ENCODE measurements at regions not wholly inside any gene's neighbourhood (a gene's known extent, or its start where the extent isn't known, plus 50 kb on each side); places are given as distances from the start of the nearest gene placed in this dataset.

DNA sequence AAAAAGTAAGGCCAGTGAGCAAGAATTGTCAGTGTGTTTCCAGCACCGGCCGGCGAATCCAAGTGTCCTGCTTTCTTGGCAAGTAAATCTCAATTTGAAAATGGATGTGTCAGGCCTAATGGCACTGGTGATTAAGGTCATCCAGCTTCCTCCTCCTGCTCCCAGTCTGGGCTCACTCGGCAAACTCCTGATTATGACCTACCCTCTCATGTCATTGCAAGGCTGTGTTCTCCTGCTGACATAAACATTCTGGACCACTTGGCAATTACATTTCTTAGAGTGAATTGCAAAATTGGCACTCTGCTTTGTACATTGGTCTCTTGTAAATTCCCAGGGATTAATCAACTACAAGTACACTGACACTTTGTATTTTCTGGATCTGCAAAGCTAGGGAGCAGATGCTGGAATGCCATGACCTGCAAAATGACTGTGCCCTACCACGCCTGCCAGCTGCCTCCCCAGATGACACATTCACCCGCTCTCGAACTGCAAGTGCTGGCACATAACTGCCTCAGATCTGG is 473.8 kb downstream of the KIF20B start:
- no peak for DNase-seq (ENCODE audit: low spot score in 2 of 2)
- H3K9me3 ChIP-seq: no peaks in the 10 kb centered on the region
- no peaks in the 10 kb centered on the region for H3K27me3 ChIP-seq
- no peak overlapping the region for H3K4me3 ChIP-seq
- TF ChIP-seq, protein P1, sequence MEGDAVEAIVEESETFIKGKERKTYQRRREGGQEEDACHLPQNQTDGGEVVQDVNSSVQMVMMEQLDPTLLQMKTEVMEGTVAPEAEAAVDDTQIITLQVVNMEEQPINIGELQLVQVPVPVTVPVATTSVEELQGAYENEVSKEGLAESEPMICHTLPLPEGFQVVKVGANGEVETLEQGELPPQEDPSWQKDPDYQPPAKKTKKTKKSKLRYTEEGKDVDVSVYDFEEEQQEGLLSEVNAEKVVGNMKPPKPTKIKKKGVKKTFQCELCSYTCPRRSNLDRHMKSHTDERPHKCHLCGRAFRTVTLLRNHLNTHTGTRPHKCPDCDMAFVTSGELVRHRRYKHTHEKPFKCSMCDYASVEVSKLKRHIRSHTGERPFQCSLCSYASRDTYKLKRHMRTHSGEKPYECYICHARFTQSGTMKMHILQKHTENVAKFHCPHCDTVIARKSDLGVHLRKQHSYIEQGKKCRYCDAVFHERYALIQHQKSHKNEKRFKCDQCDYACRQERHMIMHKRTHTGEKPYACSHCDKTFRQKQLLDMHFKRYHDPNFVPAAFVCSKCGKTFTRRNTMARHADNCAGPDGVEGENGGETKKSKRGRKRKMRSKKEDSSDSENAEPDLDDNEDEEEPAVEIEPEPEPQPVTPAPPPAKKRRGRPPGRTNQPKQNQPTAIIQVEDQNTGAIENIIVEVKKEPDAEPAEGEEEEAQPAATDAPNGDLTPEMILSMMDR (IDR thresholded peaks at IDR 0.05): no peak
- intact Hi-C loops (cut with DNase I): no loop called here
- H3K36me3 ChIP-seq: no peaks in the 10 kb centered on the region
- H3K27ac ChIP-seq: no peak overlapping the region
- no peaks in the 10 kb centered on the region for H3K4me1 ChIP-seq

DNA sequence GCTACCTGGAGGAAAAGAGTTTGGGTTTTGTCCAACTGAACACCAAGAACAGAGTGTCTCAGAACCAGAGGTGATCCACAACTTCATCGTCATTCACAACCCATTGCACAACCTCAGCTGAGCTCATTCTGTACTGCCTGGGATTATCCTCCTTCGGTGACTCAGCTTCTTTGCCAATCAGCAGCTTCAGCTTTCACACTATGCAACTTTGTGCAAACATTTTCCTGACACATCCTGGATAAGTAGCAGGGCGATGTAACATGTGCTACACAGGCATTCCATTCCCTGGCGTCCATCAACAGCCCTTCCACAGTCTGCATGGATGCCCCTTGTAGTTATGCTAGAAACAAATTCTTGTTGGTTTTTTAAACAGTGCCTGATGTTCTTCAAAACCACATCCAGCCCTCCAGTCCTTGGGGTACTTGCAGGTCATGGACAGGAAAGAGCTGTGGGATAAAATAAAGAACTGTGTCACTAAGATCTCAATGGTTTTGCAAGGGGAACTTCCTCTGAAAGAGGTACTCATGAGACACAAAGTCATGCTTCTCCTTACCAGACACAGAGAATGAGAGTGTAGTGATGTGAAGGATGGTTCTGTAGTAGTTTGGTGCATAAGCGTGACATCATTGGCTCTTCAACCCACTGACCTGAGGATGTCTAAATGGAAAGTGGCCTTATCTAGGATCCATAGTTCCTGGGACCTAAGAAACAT is 478.5 kb downstream of the KIF20B start:
- no peak overlapping the region for H3K27ac ChIP-seq
- no peak for DNase-seq (ENCODE audit: low spot score in 2 of 2)
- TF ChIP-seq, protein P1 (IDR thresholded peaks at IDR 0.05): no peak
- intact Hi-C loops (cut with DNase I): no loop called here
- no peak overlapping the region for H3K4me3 ChIP-seq
- H3K9me3 ChIP-seq: no peaks in the 10 kb centered on the region
- no peaks in the 10 kb centered on the region for H3K4me1 ChIP-seq
- no peaks in the 10 kb centered on the region for H3K36me3 ChIP-seq
- no peaks in the 10 kb centered on the region for H3K27me3 ChIP-seq

DNA sequence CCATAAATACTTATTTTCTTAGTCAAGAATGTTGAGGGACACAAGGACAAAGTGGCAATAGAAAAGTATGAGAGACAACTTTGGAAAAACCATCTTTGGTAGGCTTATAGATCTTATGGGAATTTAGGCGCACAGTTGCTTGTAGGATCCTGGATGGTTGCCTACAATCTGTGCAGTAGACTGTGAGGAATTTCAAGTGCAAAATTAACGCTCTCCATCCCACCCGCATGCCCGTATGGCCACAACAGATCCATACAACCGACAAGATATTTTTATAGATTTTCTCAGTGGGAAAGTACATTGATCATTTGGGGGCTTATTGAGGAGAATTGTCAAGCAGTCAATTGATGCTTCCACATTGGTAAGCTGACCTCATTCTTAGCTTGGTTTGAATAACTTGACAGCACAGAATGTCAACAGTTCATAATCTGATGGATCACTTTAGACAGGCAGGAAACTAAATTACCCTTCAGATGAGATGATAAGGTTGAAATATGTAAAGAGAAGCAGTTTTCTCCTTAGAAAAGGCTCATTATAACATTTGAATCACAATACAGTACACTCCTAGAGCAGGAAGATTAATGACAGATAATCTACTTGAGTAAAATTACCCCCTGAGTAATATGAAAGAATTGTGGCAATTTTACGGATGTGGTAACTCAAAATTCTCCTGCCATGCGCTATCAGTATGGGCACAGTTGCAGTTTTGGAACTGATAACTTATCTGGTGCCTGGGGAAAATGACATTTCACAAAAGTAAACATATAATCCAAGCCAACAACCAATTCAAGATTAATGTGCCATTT is 479.7 kb downstream of the KIF20B start:
- H3K4me3 ChIP-seq: no peak overlapping the region
- H3K27ac ChIP-seq: no peak overlapping the region
- H3K4me1 ChIP-seq: no peaks in the 10 kb centered on the region

DNA sequence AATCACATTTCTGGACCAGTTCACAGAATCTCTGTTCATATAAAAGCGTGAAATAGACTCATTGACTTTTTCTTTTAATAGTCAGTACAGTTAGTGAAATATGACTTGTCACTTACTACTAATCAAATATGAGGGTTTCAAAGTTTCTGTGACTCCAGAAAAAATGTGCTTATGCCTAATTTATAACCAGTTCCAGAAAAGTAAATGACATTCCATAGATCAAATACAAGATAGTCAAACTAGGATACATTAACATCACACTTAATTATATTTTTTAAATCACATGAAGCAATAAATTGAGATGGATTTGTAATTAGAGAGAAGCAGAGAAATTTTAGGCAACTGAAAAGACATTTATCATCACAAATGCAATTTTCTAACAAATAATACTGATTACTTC is 491.4 kb downstream of the KIF20B start:
- Histone ChIP-seq H3K27ac (no peak overlapping the region), H3K9me3 (no peaks in the 10 kb centered on the region), H3K36me3 (no peaks in the 10 kb centered on the region), H3K4me3 (no peak overlapping the region), H3K4me1 (no peaks in the 10 kb centered on the region), H3K27me3 (no peaks in the 10 kb centered on the region)
- TF ChIP-seq, protein P1 (IDR thresholded peaks at IDR 0.05): no peak
- no peak for DNase-seq (ENCODE audit: low spot score in 2 of 2)
- intact Hi-C loops (cut with DNase I): no loop called here

More for the DNA sequence above, 479.7 kb downstream of the KIF20B start:
- intact Hi-C loops (cut with DNase I): no loop called here
- H3K27me3 ChIP-seq: no peaks in the 10 kb centered on the region
- no peaks in the 10 kb centered on the region for H3K9me3 ChIP-seq
- TF ChIP-seq, protein P1 (IDR thresholded peaks at IDR 0.05): no peak
- no peaks in the 10 kb centered on the region for H3K36me3 ChIP-seq
- no peak for DNase-seq (ENCODE audit: low spot score in 2 of 2)

DNA sequence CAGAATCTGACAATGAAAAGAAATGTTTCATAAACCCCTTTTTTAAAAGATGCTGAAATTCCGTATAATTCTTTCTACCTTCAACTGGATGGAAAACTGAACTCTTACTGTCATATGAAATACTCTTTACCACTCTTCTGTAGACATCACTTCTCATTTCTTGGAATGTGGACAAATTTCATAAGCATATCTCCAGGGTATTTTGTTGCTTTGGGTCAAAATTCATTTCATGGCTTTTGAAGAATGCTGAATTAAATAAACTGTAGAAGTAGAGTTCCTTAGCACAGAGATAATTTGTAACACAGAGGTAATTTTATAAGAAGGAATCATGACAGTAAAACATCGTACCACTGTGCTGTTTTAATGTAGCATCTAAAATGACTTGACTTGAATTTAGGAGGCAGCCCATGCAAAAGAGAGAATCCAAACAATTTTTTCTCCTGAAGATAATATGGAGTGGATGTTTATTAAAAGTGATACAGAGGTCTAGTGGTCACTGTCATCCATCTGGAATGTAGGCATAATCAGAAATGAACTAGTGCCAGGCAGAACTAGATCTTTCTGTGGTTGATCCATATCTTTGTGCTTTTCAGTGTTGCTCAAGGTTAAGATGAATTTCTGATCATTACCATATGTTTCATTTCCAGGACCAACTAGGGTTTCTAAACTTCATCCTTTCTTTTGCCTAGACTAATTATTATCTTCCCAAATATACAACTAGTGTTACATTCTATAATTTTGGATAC is 492.0 kb downstream of the KIF20B start:
- DNase-seq (ENCODE audit: low spot score in 2 of 2): no peak
- Histone ChIP-seq H3K27me3 (no peaks in the 10 kb centered on the region), H3K4me1 (no peaks in the 10 kb centered on the region), H3K36me3 (no peaks in the 10 kb centered on the region), H3K27ac (no peak overlapping the region), H3K9me3 (no peaks in the 10 kb centered on the region), H3K4me3 (no peak overlapping the region)
- TF ChIP-seq, protein P1 (IDR thresholded peaks at IDR 0.05): no peak
- intact Hi-C loops (cut with DNase I): no loop called here
